HCT116 (cell line): ENCODE measurements at regions not wholly inside any gene's neighbourhood (a gene's known extent, or its start where the extent isn't known, plus 50 kb on each side); places are given as distances from the start of the nearest gene placed in this dataset.

Experiments
- ATAC-seq: fragments of 200-7000 bp; cut with Tn5 transposase; 2 replicates; pipeline ENCODE4 v1.9.1; 2020; ENCODE audit warnings: mild to moderate bottlenecking, moderate library complexity
- BruUV-seq: library from RNA; stranded (reverse); fragments of 400-500 nt; replicated peaks from 2 replicates; lab custom pipeline; 2021; lab: Mats Ljungman, UMichigan
- CTCF ChIA-PET: fragments of 300-600 bp; sonication (Branson Sonifier 250); formaldehyde crosslinking; loops from one replicate; lab custom pipeline; 2021; ENCODE audit warnings: antibody characterized with exemption; lab: Charles Lee
- POLR2A ChIA-PET: fragments of 300-600, 350-600 bp; sonication (Branson Sonifier 250); formaldehyde crosslinking; loops from one replicate; lab custom pipeline; 2021; ENCODE audit warnings: antibody characterized with exemption; lab: Charles Lee
- RAD21 ChIA-PET, 2 experiments: fragments of 300-600 bp; sonication (Branson Sonifier 250); formaldehyde crosslinking; loops; one replicate each; lab custom pipeline; 2023; ENCODE audit warnings: low total read pairs in 2 of 2; ENCODE audit not compliant: uncharacterized antibody in 2 of 2, unreplicated experiment in 2 of 2, low non-redundant PET in 1 of 2; lab: Charles Lee
- DNase-seq: peaks from one replicate; pipeline ENCODE4 v3.0.0-alpha.2; 2010; ENCODE audit warnings: low read depth, low spot score
- H2AFZ ChIP-seq: fragments of 200-600 bp; shearing (Covaris generic), sonication (generic); 2 replicates; pipeline ENCODE4 v1.6.1; 2017; ENCODE audit warnings: low read depth, mixed run types, mixed read lengths, antibody characterized with exemption, low read length; ENCODE audit not compliant: poor library complexity, severe bottlenecking
- H3K27ac ChIP-seq: 2 replicates; pipeline ENCODE4 v1.5.1; 2012; ENCODE audit warnings: low read depth, low read length
- H3K27me3 ChIP-seq: fragments of 200-600 bp; sonication (generic); 2 replicates; pipeline ENCODE4 v1.6.1; 2016; ENCODE audit warnings: mixed run types, low read length, mixed read lengths; ENCODE audit not compliant: insufficient read depth
- H3K36me3 ChIP-seq, 2 experiments: fragments of 200-500 bp in 1 of 2; fragments of 200-600 bp in 1 of 2; sonication (Bioruptor generic) in 1 of 2; sonication (generic) in 1 of 2; 2 replicates each; pipeline versions ENCODE4 v1.5.1 to v1.6.1; 2014 to 2016; ENCODE audit warnings: low read length in 2 of 2, inconsistent platforms in 1 of 2, mixed read lengths in 1 of 2, mixed run types in 1 of 2; ENCODE audit not compliant: insufficient read depth in 2 of 2, control insufficient read depth in 1 of 2
- H3K4me1 ChIP-seq, 2 experiments: fragments of 200-600 bp in 1 of 2; sonication (generic) in 1 of 2; 2 replicates each; pipeline versions ENCODE4 v1.5.1 to v1.6.1; 2012 to 2017; ENCODE audit warnings: low read length in 2 of 2, inconsistent platforms in 1 of 2, mild to moderate bottlenecking in 1 of 2, mixed read lengths in 1 of 2, mixed run types in 1 of 2, moderate library complexity in 1 of 2; ENCODE audit not compliant: insufficient read depth in 2 of 2, control insufficient read depth in 1 of 2
- H3K4me2 ChIP-seq: fragments of 200-600 bp; sonication (generic); 2 replicates; pipeline ENCODE4 v1.6.1; 2017; ENCODE audit warnings: mixed run types, low read length, mixed read lengths
- H3K4me3 ChIP-seq, 2 experiments: fragments of 200-600 bp in 1 of 2; sonication (generic) in 1 of 2; replicated peaks in 1 of 2; 2 replicates each; pipeline ENCODE4 v1.5.1; 2011 to 2016; ENCODE audit warnings: low read length in 2 of 2, control low read depth in 1 of 2, low read depth in 1 of 2, mild to moderate bottlenecking in 1 of 2, mixed read lengths in 1 of 2, mixed run types in 1 of 2
- H3K79me2 ChIP-seq: fragments of 200-600 bp; sonication (generic); 2 replicates; pipeline ENCODE4 v1.6.1; 2017; ENCODE audit warnings: mild to moderate bottlenecking, mixed run types, low read length, moderate library complexity, mixed read lengths; ENCODE audit not compliant: insufficient read depth
- H3K9ac ChIP-seq: fragments of 200-600 bp; sonication (generic); 2 replicates; pipeline ENCODE4 v1.6.1; 2016; ENCODE audit warnings: low read length, mixed read lengths
- H3K9me2 ChIP-seq: fragments of 200-600 bp; sonication (generic), shearing (Covaris generic); 2 replicates; pipeline ENCODE4 v1.6.1; 2017; ENCODE audit warnings: mixed run types, mild to moderate bottlenecking, moderate library complexity; ENCODE audit not compliant: insufficient read depth
- H3K9me3 ChIP-seq, 2 experiments: fragments of 200-500 bp in 1 of 2; fragments of 200-600 bp in 1 of 2; sonication (Bioruptor generic) in 1 of 2; sonication (generic) in 1 of 2; 2 replicates each; pipeline ENCODE4 v1.6.1; 2014 to 2017; ENCODE audit warnings: low read length in 2 of 2, mixed read lengths in 2 of 2, inconsistent platforms in 1 of 2, low read depth in 1 of 2, mild to moderate bottlenecking in 1 of 2, mixed run types in 1 of 2, moderate library complexity in 1 of 2; ENCODE audit not compliant: control insufficient read depth in 1 of 2, insufficient read depth in 1 of 2
- H4K20me1 ChIP-seq: fragments of 200-600 bp; sonication (generic), shearing (Covaris generic); 2 replicates; pipeline ENCODE4 v1.6.1; 2017; ENCODE audit warnings: mixed run types, mild to moderate bottlenecking, moderate library complexity; ENCODE audit not compliant: insufficient read depth
- CEBPB ChIP-seq: IDR thresholded peaks from 2 replicates; pipeline ENCODE4 v1.6.1; 2012; ENCODE audit warnings: low read depth
- EZH2 ChIP-seq: fragments of 200-600 bp; sonication (generic); IDR thresholded peaks from 2 replicates; pipeline ENCODE4 v1.6.1; 2017; ENCODE audit warnings: antibody characterized with exemption, mixed run types
- FOSL1 ChIP-seq: IDR thresholded peaks from 2 replicates; pipeline ENCODE4 v1.6.1; 2012; ENCODE audit warnings: low read depth
- JUND ChIP-seq: IDR thresholded peaks from 2 replicates; pipeline ENCODE4 v1.6.1; 2012
- POLR2A ChIP-seq: IDR thresholded peaks from 2 replicates; pipeline ENCODE4 v1.7.0; 2011; ENCODE audit warnings: borderline replicate concordance; ENCODE audit not compliant: insufficient read depth, insufficient read length; ENCODE audit errors: extremely low read depth
- RAD21 ChIP-seq: IDR thresholded peaks from 2 replicates; pipeline ENCODE4 v1.6.1; 2012; ENCODE audit warnings: low read depth, mild to moderate bottlenecking
- SIN3A ChIP-seq: IDR thresholded peaks from 2 replicates; pipeline ENCODE4 v1.6.1; 2012; ENCODE audit warnings: low read depth
- SP1 ChIP-seq: IDR thresholded peaks from 2 replicates; pipeline ENCODE4 v1.6.1; 2012; ENCODE audit warnings: low read depth
- YY1 ChIP-seq: IDR thresholded peaks from 2 replicates; pipeline ENCODE4 v1.6.1; 2011; ENCODE audit warnings: low read length, low read depth, moderate library complexity, mild to moderate bottlenecking; ENCODE audit not compliant: insufficient replicate concordance; ENCODE audit errors: extremely low read depth
- ZNF274 ChIP-seq: fragments of 200-500 bp; sonication (Bioruptor generic); IDR thresholded peaks from 2 replicates; pipeline ENCODE4 v1.6.1; 2014; ENCODE audit warnings: mild to moderate bottlenecking, low read depth, low read length, inconsistent platforms
- intact Hi-C: fragments of 100-400 bp; cut with micrococcal nuclease; formaldehyde crosslinking; loops from 2 replicates; pipeline ENCODE4 v1.10.0; 2022
- TF ChIP-seq, protein P1 (sequence below): IDR thresholded peaks from 2 replicates; pipeline ENCODE4 v1.6.1; 2012
- TF ChIP-seq, protein P2 (sequence below): IDR thresholded peaks from 2 replicates; pipeline ENCODE4 v1.6.1; 2012; ENCODE audit warnings: low read depth
- TF ChIP-seq, protein P3 (sequence below): IDR thresholded peaks from 2 replicates; pipeline ENCODE4 v1.6.1; 2012

DNA sequence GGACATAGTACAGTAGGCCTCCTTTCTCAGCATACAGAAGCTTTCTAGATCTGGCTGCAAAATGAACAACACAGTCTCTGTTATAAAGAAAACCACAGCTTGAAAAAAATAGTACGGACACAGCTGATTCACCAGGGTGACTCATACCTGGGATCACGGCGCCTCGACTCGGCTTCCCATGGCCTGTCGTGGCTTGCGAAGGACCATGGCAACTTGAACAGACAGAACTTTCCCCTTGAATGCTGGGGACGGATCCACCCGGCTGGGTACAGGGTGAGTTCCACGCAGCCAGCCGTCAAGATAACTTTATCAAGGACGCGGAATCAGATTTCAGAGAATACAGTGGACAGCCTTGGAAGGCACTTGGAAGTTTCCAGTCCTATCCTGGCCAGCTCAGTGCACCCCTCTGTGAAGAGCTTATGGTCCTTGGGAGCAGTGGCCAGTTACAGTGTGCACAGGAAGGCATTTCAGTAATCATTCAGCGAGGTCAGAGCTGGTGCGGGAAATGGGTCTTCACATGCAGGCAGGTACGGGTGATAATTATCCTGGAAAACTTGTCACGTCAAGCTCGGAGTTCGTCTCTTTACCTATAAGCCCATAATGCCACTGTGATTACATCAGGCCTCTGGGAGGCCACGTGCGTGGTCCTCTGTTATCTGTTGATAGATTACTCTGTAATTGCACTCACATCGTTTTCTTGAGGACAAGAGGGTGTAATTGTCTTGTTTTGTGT, 57.9 kb upstream of the MAF start:
- H3K4me3 ChIP-seq: no peak overlapping the region
- CTCF ChIA-PET: no interaction called here
- no TSS peak for BruUV-seq
- peaks cover 62 to 65% of the 10 kb centered on the region in 2 experiments; a peak in 2 of 4 replicates for H3K9me3 ChIP-seq
- no peaks in the 10 kb centered on the region; a peak in 1 of 4 replicates for H3K4me1 ChIP-seq
- ATAC-seq (no peak), DNase-seq (no peak)
- no peak overlapping the region for H2AFZ ChIP-seq
- no peaks in the 10 kb centered on the region for H3K9me2 ChIP-seq
- no peaks in the 10 kb centered on the region for H3K36me3 ChIP-seq
- TF ChIP-seq SP1: no peak
- no peak for TF ChIP-seq RAD21
- TF ChIP-seq ZNF274: no peak
- TF ChIP-seq, protein P1, sequence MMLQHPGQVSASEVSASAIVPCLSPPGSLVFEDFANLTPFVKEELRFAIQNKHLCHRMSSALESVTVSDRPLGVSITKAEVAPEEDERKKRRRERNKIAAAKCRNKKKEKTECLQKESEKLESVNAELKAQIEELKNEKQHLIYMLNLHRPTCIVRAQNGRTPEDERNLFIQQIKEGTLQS: no peak
- no peak for TF ChIP-seq YY1
- TF ChIP-seq, protein P2, sequence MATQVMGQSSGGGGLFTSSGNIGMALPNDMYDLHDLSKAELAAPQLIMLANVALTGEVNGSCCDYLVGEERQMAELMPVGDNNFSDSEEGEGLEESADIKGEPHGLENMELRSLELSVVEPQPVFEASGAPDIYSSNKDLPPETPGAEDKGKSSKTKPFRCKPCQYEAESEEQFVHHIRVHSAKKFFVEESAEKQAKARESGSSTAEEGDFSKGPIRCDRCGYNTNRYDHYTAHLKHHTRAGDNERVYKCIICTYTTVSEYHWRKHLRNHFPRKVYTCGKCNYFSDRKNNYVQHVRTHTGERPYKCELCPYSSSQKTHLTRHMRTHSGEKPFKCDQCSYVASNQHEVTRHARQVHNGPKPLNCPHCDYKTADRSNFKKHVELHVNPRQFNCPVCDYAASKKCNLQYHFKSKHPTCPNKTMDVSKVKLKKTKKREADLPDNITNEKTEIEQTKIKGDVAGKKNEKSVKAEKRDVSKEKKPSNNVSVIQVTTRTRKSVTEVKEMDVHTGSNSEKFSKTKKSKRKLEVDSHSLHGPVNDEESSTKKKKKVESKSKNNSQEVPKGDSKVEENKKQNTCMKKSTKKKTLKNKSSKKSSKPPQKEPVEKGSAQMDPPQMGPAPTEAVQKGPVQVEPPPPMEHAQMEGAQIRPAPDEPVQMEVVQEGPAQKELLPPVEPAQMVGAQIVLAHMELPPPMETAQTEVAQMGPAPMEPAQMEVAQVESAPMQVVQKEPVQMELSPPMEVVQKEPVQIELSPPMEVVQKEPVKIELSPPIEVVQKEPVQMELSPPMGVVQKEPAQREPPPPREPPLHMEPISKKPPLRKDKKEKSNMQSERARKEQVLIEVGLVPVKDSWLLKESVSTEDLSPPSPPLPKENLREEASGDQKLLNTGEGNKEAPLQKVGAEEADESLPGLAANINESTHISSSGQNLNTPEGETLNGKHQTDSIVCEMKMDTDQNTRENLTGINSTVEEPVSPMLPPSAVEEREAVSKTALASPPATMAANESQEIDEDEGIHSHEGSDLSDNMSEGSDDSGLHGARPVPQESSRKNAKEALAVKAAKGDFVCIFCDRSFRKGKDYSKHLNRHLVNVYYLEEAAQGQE: no peak
- TF ChIP-seq CEBPB: no peak
- TF ChIP-seq POLR2A: no peak
- no peak for TF ChIP-seq EZH2
- no peak for TF ChIP-seq FOSL1
- TF ChIP-seq JUND: no peak
- TF ChIP-seq, protein P3, sequence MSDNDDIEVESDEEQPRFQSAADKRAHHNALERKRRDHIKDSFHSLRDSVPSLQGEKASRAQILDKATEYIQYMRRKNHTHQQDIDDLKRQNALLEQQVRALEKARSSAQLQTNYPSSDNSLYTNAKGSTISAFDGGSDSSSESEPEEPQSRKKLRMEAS: no peak
- TF ChIP-seq SIN3A: no peak
- no peak overlapping the region for H3K27ac ChIP-seq
- no peak overlapping the region for H3K9ac ChIP-seq
- no peaks in the 10 kb centered on the region for H4K20me1 ChIP-seq
- RAD21 ChIA-PET: no interaction called here
- intact Hi-C loops: no loop called here
- POLR2A ChIA-PET: no interaction called here
- no peak overlapping the region for H3K4me2 ChIP-seq
- no peaks in the 10 kb centered on the region for H3K27me3 ChIP-seq
- no peaks in the 10 kb centered on the region for H3K79me2 ChIP-seq
